ENCODE measurements at regions not wholly inside any gene's neighbourhood (a gene's known extent, or its start where the extent isn't known, plus 50 kb on each side); places are given as distances from the start of the nearest gene placed in this dataset.

GRCh38 chr16:50947826-50948225 is 203.2 kb downstream of the SALL1 start:
- H3K36me3 ChIP-seq, result no peaks in the 10 kb centered on the region
- no peak overlapping the region for H3K4me3 ChIP-seq (ENCODE audit: low read depth in 1 of 2, low read length in 1 of 2)
- no peaks in the 10 kb centered on the region for H3K9me3 ChIP-seq
- H3K4me1 ChIP-seq (ENCODE audit: control insufficient read depth in 1 of 2, insufficient read depth in 1 of 2, low read depth in 1 of 2, low read length in 1 of 2), result no peaks in the 10 kb centered on the region
- H3K27ac ChIP-seq, result no peak overlapping the region
- TF ChIP-seq CTCF (IDR thresholded peaks at IDR 0.05), result no peak
- peaks cover 4% of the 10 kb centered on the region for H3K27me3 ChIP-seq

- no peak overlapping the region for H3K27ac ChIP-seq
- no peaks in the 10 kb centered on the region for H3K36me3 ChIP-seq
- H3K4me3 ChIP-seq (ENCODE audit: low read depth in 1 of 2, low read length in 1 of 2), result no peak overlapping the region
- H3K9me3 ChIP-seq, result no peaks in the 10 kb centered on the region
- H3K4me1 ChIP-seq (ENCODE audit: control insufficient read depth in 1 of 2, insufficient read depth in 1 of 2, low read depth in 1 of 2, low read length in 1 of 2), result no peaks in the 10 kb centered on the region
- TF ChIP-seq CTCF (IDR thresholded peaks at IDR 0.05), result no peak
- H3K27me3 ChIP-seq, result peaks cover 4% of the 10 kb centered on the region
These were observed 204.5 kb downstream of the SALL1 start for GRCh38 chr16:50946606-50947005.

- Histone ChIP-seq H3K36me3 (no peaks in the 10 kb centered on the region), H3K27ac (no peak overlapping the region), H3K4me3 (ENCODE audit: low read depth in 1 of 2, low read length in 1 of 2) (no peak overlapping the region), H3K9me3 (no peaks in the 10 kb centered on the region), H3K4me1 (ENCODE audit: control insufficient read depth in 1 of 2, insufficient read depth in 1 of 2, low read depth in 1 of 2, low read length in 1 of 2) (no peaks in the 10 kb centered on the region), H3K27me3 (peaks cover 4% of the 10 kb centered on the region)
- no peak for TF ChIP-seq CTCF (IDR thresholded peaks at IDR 0.05)
These were observed 204.2 kb downstream of the CYLD start for GRCh38 chr16:50946098-50946497.

GRCh38 chr16:50945171-50945570 is 203.3 kb downstream of the CYLD start:
- H3K4me3 ChIP-seq (ENCODE audit: low read depth in 1 of 2, low read length in 1 of 2), result no peak overlapping the region
- H3K27ac ChIP-seq, result no peak overlapping the region
- H3K36me3 ChIP-seq, result no peaks in the 10 kb centered on the region
- H3K27me3 ChIP-seq, result peaks cover 4% of the 10 kb centered on the region
- H3K4me1 ChIP-seq (ENCODE audit: control insufficient read depth in 1 of 2, insufficient read depth in 1 of 2, low read depth in 1 of 2, low read length in 1 of 2), result no peaks in the 10 kb centered on the region
- no peak for TF ChIP-seq CTCF (IDR thresholded peaks at IDR 0.05)
- no peaks in the 10 kb centered on the region for H3K9me3 ChIP-seq

GRCh38 chr16:50944436-50944835 is 202.6 kb downstream of the CYLD start:
- no peak overlapping the region for H3K27ac ChIP-seq
- H3K9me3 ChIP-seq, result no peaks in the 10 kb centered on the region
- H3K4me3 ChIP-seq (ENCODE audit: low read depth in 1 of 2, low read length in 1 of 2), result no peak overlapping the region
- H3K27me3 ChIP-seq, result peaks cover 9% of the 10 kb centered on the region
- no peak for TF ChIP-seq CTCF (IDR thresholded peaks at IDR 0.05)
- H3K36me3 ChIP-seq, result no peaks in the 10 kb centered on the region
- no peaks in the 10 kb centered on the region for H3K4me1 ChIP-seq (ENCODE audit: control insufficient read depth in 1 of 2, insufficient read depth in 1 of 2, low read depth in 1 of 2, low read length in 1 of 2)

- Histone ChIP-seq H3K4me1 (ENCODE audit: control insufficient read depth in 1 of 2, insufficient read depth in 1 of 2, low read depth in 1 of 2, low read length in 1 of 2) (no peaks in the 10 kb centered on the region), H3K9me3 (no peaks in the 10 kb centered on the region), H3K27ac (no peak overlapping the region), H3K4me3 (ENCODE audit: low read depth in 1 of 2, low read length in 1 of 2) (no peak overlapping the region), H3K36me3 (no peaks in the 10 kb centered on the region), H3K27me3 (peaks cover 9% of the 10 kb centered on the region)
- TF ChIP-seq CTCF (IDR thresholded peaks at IDR 0.05), result no peak
These were observed 202.1 kb downstream of the CYLD start for GRCh38 chr16:50944033-50944432.

Data from neutrophil (primary cell).